ENCODE measurements at regions not wholly inside any gene's neighbourhood (a gene's known extent, or its start where the extent isn't known, plus 50 kb on each side); places are given as distances from the start of the nearest gene placed in this dataset.

- Mint-ChIP-seq H3K27ac (no peak overlapping the region), H3K36me3 (ENCODE audit: low read depth) (no peaks in the 10 kb centered on the region), H3K4me1 (ENCODE audit: low read depth) (no peaks in the 10 kb centered on the region), H3K4me3 (no peak overlapping the region), H3K9me3 (no peaks in the 10 kb centered on the region), H3K27me3 (peaks cover 31% of the 10 kb centered on the region)
- intact Hi-C loops (cut with micrococcal nuclease) = no loop called here
- ChIA-PET POLR2A (no interaction called here), CTCF (no interaction called here)
- ATAC-seq (no peak), DNase-seq (no peak)
- no peak for TF ChIP-seq CTCF (IDR thresholded peaks at IDR 0.05)
These were observed 296.1 kb downstream of the VPS13C start for GRCh38 chr15:61764141-61764540.

- Mint-ChIP-seq H3K4me1 (ENCODE audit: low read depth) (no peaks in the 10 kb centered on the region), H3K9me3 (no peaks in the 10 kb centered on the region), H3K36me3 (ENCODE audit: low read depth) (no peaks in the 10 kb centered on the region), H3K4me3 (no peak overlapping the region), H3K27ac (no peak overlapping the region), H3K27me3 (peaks cover 29% of the 10 kb centered on the region)
- DNase-seq (no peak), ATAC-seq (no peak)
- POLR2A ChIA-PET = no interaction called here
- TF ChIP-seq CTCF (IDR thresholded peaks at IDR 0.05) = no peak
- intact Hi-C loops (cut with micrococcal nuclease) = no loop called here
- CTCF ChIA-PET = no interaction called here
These were observed 297.6 kb downstream of the VPS13C start for GRCh38 chr15:61762676-61763075.

GRCh38 chr15:61759639-61760038, 300.6 kb downstream of the VPS13C start:
- Mint-ChIP-seq H3K4me3 (no peak overlapping the region), H3K36me3 (ENCODE audit: low read depth) (no peaks in the 10 kb centered on the region), H3K27me3 (peaks cover 23% of the 10 kb centered on the region), H3K9me3 (no peaks in the 10 kb centered on the region), H3K27ac (no peak overlapping the region), H3K4me1 (ENCODE audit: low read depth) (no peaks in the 10 kb centered on the region)
- POLR2A ChIA-PET = no interaction called here
- CTCF ChIA-PET = no interaction called here
- DNase-seq (no peak), ATAC-seq (no peak)
- intact Hi-C loops (cut with micrococcal nuclease) = no loop called here
- no peak for TF ChIP-seq CTCF (IDR thresholded peaks at IDR 0.05)

- ChIA-PET POLR2A (no interaction called here), CTCF (no interaction called here)
- H3K36me3 Mint-ChIP-seq (ENCODE audit: low read depth) = no peaks in the 10 kb centered on the region
- H3K4me3 Mint-ChIP-seq = no peak overlapping the region
- no peak for ATAC-seq
- no peaks in the 10 kb centered on the region for H3K9me3 Mint-ChIP-seq
- H3K27ac Mint-ChIP-seq = no peak overlapping the region
- no peak for TF ChIP-seq CTCF (IDR thresholded peaks at IDR 0.05)
- no peaks in the 10 kb centered on the region for H3K4me1 Mint-ChIP-seq (ENCODE audit: low read depth)
- peaks cover 9% of the 10 kb centered on the region for H3K27me3 Mint-ChIP-seq
- DNase-seq = no peak
- intact Hi-C loops (cut with micrococcal nuclease) = no loop called here
These were observed 304.0 kb downstream of the VPS13C start for GRCh38 chr15:61756071-61756820.

GRCh38 chr15:61755467-61755866, 304.8 kb downstream of the VPS13C start:
- no peak for TF ChIP-seq CTCF (IDR thresholded peaks at IDR 0.05)
- DNase-seq = no peak
- no peak overlapping the region for H3K4me3 Mint-ChIP-seq
- no peak overlapping the region for H3K27ac Mint-ChIP-seq
- H3K4me1 Mint-ChIP-seq (ENCODE audit: low read depth) = no peaks in the 10 kb centered on the region
- peaks cover 9% of the 10 kb centered on the region for H3K27me3 Mint-ChIP-seq
- no peaks in the 10 kb centered on the region for H3K36me3 Mint-ChIP-seq (ENCODE audit: low read depth)
- intact Hi-C loops (cut with micrococcal nuclease) = no loop called here
- CTCF ChIA-PET = no interaction called here
- ATAC-seq = no peak
- POLR2A ChIA-PET = no interaction called here
- H3K9me3 Mint-ChIP-seq = no peaks in the 10 kb centered on the region

Data from activated CD8-positive, alpha-beta T cell treated with anti-CD3 and anti-CD28 coated beads for 36 hours (primary cell).